ENCODE measurements at regions not wholly inside any gene's neighbourhood (a gene's known extent, or its start where the extent isn't known, plus 50 kb on each side); places are given as distances from the start of the nearest gene placed in this dataset.
"Not testable (repeated sequence)": the region's sequence is repeated elsewhere in the genome, so short reads cannot be mapped to it uniquely, and the experiment has no call there.

DNA sequence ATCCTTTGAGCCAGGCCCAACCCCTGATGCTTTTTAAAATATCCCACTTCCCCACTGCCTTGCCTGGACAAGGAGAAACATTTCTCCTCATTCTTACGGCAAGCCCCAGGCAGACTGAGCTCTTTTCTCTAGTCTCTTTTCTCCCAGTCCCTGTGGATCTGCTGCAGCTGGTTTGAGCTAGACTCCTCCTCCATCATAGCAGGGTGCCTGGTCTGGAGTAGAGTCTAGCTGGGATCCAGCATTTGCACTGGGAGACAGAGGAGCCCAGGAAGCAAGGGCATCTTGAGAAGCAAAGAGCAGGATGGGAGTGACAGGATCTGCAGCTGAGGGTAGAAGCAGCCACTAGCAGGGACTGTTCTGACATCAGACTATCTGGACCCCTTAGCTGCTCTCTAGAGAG, 562.3 kb upstream of the COBL start:
- no peak for DNase-seq

DNA sequence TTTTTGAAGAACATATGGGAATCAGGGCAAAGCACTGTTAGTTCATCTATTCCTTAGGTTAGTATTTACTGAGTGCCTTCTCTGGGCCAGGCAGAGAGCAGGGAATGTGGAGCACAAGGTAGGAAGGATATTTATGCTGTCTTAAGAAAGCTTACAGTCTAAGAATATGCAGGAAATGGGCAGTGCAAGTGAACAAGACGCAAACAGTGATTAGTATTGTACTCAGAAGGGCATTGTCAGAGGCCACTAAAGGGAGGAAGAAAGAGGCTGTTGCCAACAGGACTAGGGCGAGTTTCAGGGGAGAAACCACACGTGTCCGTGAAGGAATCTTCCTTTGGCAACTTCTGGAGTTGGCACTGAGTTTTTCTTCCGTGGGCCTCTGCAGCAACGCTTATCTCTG, 552.8 kb upstream of the COBL start:
- DNase-seq, result no peak

DNA sequence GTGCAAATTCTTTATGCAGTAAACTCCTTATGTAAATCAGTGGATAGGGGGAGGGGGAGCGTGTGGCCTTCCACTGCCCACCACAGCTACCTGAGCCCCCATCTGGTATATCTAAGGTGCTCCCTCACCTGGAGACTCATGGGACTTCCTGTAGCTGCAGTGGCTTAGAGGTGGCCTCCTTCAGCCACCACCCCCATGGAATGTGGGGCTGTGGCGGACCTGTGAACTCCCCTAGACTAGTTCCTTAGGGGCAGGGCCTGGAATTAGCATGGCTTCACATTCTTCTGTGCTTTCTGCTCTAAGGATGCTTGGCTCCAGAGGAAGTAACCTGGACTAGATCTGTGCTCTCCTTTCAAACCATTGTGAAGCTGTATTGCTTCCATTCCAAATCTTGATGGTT, 550.5 kb upstream of the COBL start:
- DNase-seq, result no peak

DNA sequence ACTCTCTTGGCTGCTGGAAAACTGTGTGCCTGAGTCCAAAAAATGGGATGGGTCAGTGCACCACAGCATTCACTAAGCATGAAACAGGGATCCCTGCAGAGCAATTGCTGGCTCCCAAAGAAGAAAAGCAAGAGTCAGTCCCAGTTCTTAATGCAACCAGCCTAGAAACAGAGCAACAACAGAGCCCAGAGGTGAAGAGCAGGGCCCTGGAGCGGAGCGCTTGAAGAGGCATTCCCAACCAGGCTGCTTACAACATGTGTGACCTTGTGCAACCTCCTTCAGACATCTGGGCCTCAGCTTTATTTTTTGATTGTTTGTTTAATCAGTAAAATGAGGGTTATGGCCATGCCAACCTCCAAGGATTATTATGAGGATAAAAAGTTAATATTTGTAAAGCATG, 543.7 kb upstream of the COBL start:
- DNase-seq, result no peak

DNA sequence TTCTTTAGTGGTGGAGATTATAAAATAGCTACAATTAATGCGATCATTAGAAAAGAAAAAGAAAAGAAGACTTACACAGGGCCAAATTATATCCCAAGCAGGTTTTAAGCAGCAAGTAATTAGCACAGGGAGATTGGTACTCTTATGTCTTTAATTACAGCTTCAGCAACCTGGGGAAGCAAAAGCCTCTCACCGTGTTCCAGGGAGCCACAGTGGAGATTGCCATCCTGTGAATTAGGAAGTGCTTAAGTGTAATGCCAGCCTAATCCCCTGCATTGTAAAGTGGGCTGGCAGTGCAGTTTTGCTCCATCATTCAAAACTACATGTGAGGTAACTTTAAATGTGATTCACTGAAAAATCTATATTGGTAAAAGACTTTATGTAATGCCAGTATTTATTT, 533.5 kb upstream of the COBL start:
- no peak for DNase-seq

DNA sequence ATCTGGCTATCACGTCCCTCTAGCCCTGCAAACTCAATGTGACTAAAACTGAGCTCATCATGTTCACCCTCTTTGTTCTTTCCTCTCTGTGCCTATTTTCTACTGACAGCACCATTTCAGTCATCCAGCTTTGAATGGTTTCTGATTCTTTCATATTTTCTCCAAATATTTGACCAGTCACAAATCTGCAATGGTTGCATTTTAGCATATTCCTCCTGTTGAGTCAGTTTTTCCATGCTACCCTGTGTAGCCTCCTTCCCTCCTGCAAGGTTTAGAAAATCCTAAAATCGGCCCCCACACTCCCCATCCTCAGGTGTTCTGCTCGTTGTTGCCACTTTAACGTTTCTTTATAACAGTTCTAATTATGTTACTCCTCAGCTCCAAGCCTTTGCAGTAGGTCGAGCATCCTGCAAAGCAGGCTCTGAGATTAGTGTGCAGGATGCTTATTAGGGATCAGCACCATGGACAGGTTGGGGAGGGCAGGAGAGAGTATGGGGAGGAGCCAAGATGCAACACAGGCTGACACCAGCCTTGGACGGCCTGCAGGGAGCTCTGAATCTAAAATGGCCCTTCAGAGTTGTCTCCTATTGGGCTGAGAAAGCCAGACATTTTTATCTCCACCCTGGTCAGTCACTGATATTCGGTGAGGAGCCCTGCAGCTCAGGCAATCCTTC, 531.0 kb upstream of the COBL start:
- DNase-seq, result no peak

DNA sequence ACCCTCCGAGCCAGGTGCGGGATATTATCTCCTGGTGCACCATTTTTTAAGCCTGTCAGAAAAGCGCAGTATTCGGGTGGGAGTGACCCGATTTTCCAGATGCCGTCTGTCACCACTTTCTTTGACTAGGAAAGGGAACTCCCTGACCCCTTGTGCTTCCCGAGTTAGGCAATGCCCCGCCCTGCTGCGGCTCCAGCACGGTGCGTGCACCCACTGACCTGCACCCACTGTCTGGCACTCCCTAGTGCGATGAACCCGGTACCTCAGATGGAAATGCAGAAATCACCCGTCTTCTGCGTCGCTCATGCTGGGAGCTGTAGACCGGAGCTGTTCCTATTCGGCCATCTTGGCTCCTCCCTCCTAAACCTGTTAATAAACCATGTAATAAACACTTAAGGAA, 522.5 kb upstream of the COBL start:
- not testable (repeated sequence) for DNase-seq

DNA sequence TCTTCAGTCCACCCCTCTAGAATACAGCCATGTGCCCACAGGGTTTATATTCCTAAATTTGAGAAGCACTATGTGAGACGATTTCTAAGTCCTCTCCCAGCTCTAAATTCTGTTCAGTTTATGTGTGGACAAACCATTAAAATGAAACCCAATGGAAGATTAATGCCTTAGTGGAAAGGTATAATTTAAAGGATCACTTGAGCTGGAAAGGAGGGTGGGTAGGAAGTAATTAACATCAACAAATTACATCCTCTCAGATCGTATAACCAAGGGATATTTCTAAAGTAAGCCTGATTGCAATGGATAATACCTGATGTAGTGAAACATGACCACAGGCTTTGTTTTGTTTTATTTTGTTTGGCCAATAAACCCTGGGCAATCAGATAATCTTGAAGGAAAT, 511.0 kb upstream of the COBL start:
- DNase-seq, result no peak

DNA sequence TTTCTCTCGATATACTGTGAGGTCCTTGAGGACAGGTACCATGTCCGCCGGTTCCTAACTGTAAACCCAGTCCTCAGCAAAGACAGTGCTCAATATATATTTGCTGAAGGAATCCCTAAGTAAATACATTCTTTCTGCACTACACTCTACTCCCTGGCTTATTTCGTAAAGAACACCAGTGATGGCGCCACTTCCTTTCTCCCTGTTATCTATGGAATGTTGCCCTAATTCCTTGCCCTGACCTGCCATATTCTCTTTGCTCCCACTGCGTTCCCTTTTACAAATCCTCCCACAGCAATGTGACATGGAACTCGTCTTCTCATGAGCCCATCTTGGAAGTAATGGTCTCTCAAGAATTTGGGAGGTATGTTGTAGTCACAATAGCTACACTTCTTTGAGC, 507.4 kb upstream of the COBL start:
- no peak for DNase-seq

DNA sequence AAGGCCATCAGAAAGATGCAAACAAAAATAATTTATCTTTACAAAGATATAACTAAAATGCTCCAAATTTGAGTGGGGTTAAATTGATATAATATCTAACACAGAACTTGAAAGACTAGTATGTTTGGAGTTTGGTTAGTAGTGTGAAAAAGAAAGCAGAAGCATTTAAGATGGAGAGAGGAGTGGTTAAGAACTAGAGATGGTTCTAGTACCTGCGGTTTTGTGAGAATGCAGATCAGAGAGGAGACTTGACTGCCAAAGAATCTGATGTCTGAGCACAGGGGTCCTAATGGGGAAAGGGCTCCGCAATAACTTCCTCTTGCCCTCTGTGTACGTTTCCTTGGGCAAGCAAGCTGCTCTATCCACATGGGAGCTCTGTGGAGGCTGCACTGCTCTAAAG, 506.8 kb upstream of the COBL start:
- DNase-seq, result no peak

DNA sequence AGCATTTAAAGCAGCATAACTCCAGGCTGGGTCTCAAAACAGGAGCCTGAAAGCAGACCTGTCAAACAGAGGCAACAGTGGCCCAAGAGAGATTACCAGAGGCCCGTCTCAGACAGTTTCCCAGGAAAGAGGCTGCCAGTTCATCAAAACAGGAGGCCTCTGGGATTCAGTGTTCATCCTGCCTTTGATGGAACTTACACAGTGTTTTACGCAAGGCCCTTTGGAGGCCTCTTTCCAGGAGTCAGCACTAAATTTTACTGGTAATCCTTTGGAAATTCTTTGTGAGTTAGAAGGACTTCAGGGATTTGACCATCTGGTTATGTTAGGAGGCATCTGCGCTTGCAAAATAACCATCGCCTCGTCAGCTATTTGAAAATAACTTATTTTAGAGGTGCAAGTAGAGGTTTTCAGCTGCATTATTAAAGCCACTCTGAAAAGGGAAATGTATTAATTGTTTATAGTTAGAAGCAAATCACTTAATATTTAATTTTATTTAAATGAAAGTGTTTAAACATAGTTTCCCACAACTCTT, 501.2 kb upstream of the COBL start:
- DNase-seq, result no peak

DNA sequence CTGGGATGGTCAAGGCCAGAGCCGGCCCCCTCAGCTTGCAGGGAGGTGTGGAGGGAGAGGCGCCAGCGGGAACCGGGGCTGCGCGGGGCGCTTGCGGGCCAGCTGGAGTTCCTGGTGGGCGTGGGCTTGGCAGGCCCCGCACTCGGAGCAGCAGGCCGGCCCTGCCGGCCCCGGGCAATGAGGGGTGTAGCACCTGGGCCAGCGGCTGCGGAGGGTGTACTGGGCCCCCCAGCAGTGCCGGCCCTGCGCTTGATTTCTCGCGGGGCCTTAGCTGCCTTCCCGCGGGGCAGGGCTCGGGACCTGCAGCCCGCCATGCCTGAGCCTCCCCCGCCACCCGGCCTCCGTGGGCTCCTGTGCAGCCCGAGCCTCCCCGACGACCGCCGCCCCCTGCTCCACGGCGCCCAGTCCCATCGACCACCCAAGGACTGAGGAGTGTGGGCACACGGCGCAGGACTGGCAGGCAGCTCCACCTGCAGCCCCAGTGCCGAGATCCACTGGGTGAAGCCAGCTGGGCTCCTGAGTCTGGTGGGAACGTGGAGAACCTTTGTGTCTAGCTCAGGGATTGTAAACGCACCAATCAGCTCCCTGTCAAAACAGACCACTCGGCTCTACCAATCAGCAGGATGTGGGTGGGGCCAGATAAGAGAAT, 489.3 kb upstream of the COBL start:
- DNase-seq, result not testable (repeated sequence)

DNA sequence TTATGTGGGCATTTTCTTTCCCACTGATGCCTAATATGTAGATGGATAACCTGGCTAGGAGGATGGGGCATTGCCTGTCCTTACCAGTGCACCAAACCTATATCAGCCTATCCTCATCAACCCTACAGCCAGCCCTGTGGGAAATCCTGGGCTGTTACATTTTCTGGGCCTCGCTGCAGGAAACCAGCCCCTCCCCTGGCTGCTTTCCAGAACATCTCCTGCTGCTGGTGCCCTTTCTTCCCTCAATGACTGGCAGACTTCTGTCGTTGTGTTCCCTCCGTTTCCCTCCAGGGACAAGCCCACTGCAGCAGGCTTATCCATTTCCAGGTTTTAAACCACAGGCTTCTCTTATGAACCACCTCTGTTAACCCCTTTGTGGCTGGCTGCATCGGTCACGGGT, 486.1 kb upstream of the COBL start:
- no peak for DNase-seq

DNA sequence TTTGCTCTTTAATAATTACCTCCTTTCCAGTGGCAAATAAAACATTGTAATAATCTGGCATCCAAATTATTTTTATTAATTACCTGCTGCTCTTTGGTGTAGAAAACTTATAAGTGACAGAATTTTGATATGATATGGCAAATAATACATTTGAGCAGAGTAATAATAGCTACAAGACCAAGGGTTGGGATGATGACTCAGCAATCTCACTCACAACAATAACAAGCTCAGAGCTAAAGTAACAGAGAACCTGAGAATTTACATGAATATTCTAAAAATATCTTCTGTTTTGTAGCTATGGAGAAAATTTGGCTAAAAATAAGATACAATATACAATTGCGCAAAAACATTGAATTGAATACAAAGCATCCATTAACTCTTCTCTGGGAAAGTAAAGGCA, 480.8 kb upstream of the COBL start:
- no peak for DNase-seq

DNA sequence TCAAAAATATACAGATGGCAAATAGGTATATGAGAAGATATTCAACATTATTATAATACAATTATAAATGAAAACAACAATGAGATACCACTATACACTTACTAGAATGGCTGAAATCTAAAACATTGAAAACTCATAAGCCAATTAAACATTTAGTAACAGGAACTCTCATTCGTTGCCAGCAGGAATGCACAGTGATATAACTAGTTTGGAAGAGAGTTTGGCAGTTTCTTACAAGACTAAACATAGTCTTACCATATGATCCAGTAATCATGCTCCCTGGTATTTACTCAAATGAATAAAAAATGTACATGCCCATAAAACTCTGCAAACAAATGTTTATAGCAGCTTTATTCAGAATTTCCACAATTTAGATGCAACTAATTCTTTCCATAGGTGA, 476.2 kb upstream of the COBL start:
- DNase-seq, result no peak

DNA sequence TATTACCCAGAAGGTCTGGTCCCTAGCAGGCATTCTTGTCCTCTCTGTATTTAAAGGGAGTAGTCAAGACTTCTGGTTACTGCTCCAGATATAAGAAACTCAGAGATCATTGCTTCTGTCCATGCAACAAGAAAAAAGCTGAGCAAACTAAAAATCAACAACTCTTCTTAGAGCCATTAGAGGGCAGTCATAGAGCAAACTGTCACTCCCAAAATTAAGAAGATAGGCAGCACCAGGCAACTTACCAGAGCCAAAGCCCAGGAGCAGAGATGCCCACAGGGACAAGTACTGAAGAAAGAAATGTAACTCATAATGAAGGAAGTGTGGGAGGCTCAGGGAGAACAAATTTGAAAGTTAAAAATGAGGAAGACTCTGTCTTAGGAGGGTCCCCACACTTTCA, 472.9 kb upstream of the COBL start:
- no peak for DNase-seq

DNA sequence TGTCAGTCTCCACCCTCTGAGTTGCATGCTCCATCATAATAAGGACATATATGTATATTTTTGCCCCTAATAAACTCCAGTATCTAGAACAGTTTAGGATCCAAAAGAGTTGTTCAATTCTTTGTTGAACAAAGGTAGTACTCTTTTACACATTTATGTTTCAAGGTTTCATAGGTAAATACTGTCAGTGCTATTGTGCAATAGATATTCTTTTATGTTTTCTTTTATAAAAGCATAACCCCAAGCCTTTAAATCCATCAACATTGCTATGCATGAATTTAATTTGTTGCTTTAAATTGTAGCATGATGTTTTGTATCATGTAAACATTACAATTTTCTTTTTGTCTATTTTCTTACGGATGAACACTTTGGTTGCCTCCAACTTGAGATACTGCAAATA, 469.7 kb upstream of the COBL start:
- no peak for DNase-seq

DNA sequence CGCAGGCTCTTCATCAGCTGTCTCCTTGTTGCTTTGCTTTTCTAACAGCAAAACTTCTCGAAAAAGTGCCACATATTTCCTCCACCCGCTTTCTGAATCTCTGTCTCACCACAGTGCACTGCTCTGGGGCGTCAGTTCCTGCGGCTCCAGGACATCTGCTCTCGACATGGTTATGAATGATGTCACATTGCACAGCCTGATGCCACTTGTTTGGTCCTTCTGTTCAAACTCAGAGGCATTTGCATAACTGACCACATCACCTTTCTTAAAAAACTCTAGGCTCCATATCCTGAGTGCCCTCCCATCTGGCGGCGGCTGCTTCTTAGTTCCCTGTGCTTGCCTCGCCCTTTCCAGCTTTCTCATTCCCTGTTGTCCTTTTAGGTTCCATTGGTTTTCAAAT, 469.3 kb upstream of the COBL start:
- DNase-seq, result no peak

DNA sequence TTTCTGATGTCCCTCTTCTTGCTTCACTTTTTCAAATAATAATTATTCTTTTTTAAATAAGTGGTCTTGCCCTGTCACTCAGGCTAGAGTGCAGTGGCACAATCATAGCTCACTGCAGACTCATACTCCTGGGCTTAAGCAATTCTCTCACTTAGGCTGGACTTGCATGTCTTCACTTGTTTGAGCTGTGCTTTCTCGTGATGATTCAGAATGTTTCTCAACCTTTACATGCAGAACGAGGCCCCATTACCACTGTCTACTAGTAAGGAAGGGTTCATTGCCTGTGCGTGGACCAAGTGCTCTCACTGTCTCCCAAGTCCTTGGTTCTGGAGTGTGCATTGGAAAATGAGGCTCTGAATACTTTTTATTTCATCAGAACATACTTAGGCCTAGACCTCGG, 468.6 kb upstream of the COBL start:
- no peak for DNase-seq

DNA sequence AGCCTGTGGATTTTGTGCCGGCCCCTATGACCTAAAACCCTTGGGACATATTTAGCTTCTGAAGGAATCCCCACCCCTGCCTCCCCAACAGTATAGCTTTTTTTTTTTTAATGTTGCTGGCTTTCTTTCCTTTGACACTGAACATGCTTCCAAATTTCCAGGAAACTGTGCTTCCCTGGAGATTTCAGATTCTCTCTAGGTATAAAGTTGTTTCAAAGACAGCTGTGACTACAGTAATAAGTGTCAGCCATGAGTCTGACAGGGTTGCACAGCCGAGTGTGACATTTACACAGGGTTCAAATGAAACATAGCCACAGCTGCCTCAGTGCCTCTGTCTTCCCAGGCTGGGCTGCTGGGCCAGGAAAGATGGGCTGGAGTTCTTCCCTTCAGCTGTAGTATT, 466.6 kb upstream of the COBL start:
- no peak for DNase-seq

DNA sequence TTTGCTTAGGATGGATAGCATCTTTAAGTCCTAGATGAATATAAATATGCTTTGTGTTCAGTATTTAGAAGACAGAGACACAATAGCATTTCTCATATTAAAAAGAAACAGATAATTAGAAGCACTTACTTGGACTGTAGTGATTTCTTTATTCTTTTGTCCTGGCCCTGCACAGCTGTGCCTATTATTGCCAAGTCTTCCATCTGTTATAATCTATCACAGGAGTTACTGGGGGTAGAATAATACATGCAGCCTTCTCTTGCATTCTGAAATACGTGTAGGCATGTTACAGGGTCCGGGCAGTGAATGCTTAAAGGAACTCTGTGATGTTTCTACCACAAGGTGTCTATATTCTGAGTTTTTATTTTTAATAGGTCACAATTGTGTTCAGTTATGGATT, 461.5 kb upstream of the COBL start:
- no peak for DNase-seq

DNA sequence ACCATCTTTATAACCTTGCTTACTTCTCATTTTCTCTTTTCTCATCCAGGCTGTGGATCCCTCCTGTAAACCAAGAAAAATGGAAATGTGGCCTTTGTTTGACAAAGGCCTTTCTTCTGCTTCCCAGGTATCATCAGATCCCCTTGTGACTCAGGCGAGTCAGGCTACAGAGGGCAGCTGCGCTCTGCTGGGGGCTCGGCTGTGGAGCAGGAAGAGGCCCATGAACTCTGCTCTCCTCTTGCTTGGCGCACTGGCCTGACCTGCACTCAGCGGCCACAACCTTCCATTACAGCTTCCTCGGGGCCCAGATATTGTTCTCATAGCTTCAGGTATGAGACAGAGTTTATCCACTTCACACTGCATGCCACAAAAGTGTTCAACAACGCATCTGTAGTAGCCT, 457.6 kb upstream of the COBL start:
- DNase-seq, result no peak

DNA sequence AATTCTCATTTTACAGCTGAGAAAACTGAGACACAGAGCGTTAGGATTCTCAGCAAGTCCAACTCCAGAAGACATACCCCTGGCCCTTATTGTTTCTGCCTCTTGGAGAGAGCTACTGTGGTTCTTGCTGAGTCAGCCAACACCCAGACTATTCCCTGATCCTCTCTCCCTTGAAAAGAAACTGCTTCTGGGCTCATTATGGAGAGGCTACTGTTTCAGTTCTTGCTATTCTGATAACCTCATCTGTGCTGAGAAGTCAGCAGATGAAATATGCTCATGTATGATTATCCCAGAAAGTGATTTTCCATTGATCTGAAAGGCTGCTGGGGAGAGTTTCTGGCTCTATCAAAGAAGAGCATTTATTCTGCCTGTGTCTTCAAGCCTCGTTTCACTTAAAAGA, 455.6 kb upstream of the COBL start:
- no peak for DNase-seq

DNA sequence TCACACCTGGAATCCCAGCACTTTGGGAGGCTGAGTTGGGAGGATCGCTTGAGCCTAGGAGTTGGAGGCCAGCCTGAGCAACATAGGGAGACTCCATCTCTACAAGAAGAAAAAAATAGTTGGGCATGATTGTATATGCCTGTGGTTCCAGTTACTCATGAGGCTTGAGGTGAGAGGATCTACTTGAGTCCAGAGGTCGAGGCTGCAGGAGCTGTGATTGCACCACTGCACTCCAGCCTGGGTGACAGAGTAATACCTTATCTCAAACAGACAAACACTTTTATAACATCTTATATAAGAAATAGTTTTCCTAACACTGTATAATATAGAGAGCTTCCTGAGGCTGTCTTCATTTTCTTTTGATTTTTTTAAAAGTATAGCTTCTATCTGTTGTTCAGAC, 448.4 kb upstream of the COBL start:
- DNase-seq, result no peak

DNA sequence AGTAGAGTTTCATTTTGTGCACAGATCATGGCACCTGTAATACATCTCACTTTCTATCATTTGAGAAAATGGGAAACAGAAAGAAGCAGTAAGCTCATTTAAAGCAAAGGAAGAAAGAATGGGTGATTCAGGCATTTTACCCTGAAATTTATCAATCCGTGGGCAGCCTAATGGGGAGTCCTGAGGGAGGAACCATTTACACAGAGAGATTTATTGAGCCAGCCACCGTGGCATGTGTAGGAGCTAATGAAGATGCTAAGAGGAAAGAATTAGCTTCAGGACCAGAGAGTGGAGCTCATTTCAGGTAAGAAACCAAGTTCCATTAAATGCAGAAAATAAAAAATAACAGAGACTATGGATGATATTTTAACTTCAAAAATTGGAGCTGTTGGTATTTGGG, 443.4 kb upstream of the COBL start:
- no peak for DNase-seq
